NCI-H774 (cell line): ENCODE measurements at regions not wholly inside any gene's neighbourhood (a gene's known extent, or its start where the extent isn't known, plus 50 kb on each side); places are given as distances from the start of the nearest gene placed in this dataset.

Source experiments
- DNase-seq: peaks from one replicate; lab custom pipeline; 2025; lab: John Stamatoyannopoulos, UW

GRCh38 chr15:48046813-48047438, 73.9 kb upstream of the SLC24A5 start:
- DNase-seq: peak; percentile 54

DNA sequence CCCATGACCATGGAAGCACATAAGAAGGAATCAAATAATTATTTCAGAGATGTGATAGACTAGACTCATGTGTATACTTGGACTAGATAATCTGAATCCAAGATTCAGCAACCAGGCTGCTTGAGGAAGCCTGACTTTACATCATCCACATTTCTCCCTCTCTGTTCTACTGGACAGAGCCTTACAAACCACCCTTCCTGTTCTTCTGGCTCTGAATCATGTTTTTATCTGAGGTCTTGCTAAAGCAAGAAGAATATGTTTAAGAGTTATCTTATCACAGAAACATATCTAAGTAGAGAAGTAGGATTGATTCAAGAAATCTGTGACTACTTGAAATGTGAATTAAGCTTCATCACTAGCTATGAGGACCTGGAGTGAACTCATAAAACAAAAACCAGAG, 71.1 kb upstream of the SLC24A5 start:
- no peak for DNase-seq

DNA sequence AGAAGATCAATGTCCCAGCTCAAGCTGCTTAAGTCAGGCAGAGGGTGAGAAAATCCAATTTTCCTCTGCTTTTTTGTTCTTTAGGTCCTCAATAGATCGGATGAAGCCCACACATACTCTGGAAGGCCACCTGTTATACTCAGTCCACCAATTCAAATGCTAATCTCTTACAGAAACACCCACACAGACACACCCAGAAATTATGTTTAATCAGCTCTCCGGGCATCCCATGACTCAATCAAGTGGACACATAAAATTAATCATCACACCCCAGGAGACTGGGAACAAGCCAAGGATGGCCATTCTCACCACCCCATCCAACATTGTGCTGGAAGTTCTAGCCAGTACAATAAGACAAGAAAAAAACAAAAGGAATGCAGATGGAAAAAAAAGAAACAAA, 67.8 kb upstream of the SLC24A5 start:
- no peak for DNase-seq

- no peak for DNase-seq
Measured at GRCh38 chr15:48058371-48058770, 62.4 kb upstream of the SLC24A5 start.

DNA sequence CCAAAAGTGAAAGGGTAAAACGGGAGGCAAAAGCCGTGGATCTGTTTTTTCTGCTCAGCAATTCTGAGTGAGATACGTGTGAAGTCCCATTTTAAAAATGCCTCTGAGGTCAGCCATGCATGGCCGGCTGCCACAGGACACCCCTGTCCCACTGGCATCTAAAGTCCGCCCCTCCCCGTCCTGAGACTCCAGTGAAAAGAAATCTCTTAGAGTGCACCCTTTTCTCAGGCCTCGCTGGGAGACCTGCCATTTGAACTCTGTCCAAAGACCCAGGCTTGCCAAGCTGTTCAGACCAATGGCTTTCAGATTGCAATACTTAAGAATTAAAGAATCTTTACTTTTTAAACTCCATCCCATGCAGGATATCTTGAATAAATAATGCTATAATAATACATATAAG, 61.0 kb upstream of the SLC24A5 start:
- DNase-seq: no peak

DNA sequence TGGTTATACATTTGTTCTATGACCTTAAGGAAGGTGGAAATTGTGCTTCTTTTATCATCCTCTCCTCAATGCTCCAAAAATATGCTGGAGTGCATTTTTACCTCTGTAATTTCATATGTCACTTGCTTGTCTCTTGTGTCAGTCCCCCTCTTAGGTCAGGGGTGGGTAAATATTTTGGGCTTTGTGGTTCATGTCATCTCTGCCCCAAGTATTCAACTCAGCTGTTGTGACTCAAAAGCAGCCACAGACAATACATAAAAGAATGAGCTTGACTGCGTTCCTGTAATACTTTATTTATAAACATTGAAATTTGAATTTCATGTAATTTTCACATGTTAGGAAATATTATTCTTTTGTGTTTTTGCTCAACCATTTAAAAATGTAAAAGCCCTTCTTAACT, 60.4 kb upstream of the SLC24A5 start:
- no peak for DNase-seq

DNA sequence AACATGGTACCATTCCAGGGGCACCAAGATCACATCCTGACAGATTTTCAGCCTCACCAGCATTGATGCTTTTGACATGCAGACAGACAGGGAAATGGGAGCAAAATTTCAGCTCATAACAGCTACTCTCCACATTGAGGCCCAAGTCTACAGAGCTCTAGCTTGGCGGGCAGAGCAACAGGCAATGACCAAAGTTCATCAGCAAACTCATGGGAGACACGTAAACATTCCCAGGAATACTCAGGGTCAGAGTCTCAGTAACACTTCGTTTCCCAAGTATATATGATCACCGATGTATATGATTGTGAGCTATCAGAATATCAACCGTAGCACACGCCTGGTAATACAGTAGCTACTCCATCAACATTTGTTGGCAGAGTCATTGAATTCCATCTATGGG, 59.2 kb upstream of the SLC24A5 start:
- no peak for DNase-seq

- DNase-seq: peak; percentile 40
Measured at GRCh38 chr15:48062148-48062872, 58.5 kb upstream of the SLC24A5 start.

GRCh38 chr15:48063411-48063985, 57.3 kb upstream of the SLC24A5 start:
- DNase-seq: no peak

GRCh38 chr15:48064421-48064820, 56.4 kb upstream of the SLC24A5 start:
- no peak for DNase-seq

DNA sequence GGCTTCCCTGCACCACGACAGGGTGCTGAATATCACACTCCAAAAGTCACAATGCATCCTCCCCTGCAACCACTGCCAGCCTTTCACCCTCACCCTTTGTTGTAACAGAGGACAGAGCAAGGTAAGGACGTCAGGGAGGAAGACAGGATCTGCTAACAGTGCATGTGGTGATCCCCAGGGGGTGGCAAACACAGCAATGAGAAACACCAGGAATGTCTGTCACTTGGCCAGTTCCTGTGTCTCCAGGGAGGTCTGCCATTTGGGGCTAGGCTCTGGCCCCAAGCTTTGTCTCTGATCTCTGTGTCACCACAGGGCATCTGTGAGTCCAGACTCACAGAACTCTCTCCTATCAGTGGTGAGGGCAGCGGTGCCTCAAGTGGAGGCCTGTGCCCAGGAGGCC, 54.3 kb upstream of the SLC24A5 start:
- DNase-seq: no peak
